Subcutaneous abdominal adipose tissue (tissue), 5 donors: ENCODE measurements at regions not wholly inside any gene's neighbourhood (a gene's known extent, or its start where the extent isn't known, plus 50 kb on each side); places are given as distances from the start of the nearest gene placed in this dataset.

Source experiments
- H3K27ac ChIP-seq: one replicate; pipeline ENCODE4 v1.7.0; 2013; ENCODE audit warnings: low read depth, mild to moderate bottlenecking, inconsistent platforms, low read length, moderate library complexity
- H3K27me3 ChIP-seq, 5 donors: one replicate each; pipeline ENCODE4 v1.7.0; 2013; ENCODE audit warnings: low read length in 5 of 5, inconsistent platforms in 1 of 5; ENCODE audit not compliant: control insufficient read depth in 5 of 5, insufficient read depth in 4 of 5
- H3K36me3 ChIP-seq, 5 donors: one replicate each; pipeline ENCODE4 v1.7.0; 2013; ENCODE audit warnings: low read length in 5 of 5; ENCODE audit not compliant: control insufficient read depth in 5 of 5, insufficient read depth in 5 of 5
- H3K4me1 ChIP-seq, 5 donors: one replicate each; pipeline ENCODE4 v1.7.0; 2013; ENCODE audit warnings: low read length in 5 of 5, mild to moderate bottlenecking in 3 of 5, moderate library complexity in 1 of 5; ENCODE audit not compliant: control insufficient read depth in 5 of 5, insufficient read depth in 5 of 5
- H3K4me3 ChIP-seq, 5 donors: one replicate each; pipeline ENCODE4 v1.7.0; 2013; ENCODE audit warnings: low read length in 5 of 5, low read depth in 1 of 5
- H3K9ac ChIP-seq, 5 donors: one replicate each; pipeline ENCODE4 v1.7.0; 2013; ENCODE audit warnings: low read length in 5 of 5, mild to moderate bottlenecking in 4 of 5, moderate library complexity in 3 of 5
- H3K9me3 ChIP-seq, 5 donors: one replicate each; pipeline ENCODE4 v1.7.0; 2013; ENCODE audit warnings: low read length in 5 of 5; ENCODE audit not compliant: control insufficient read depth in 5 of 5
- donor health status: healthy.
- donor health status: healthy.
- donor health status: healthy.
- donor health status: healthy.
- donor health status: healthy.

DNA sequence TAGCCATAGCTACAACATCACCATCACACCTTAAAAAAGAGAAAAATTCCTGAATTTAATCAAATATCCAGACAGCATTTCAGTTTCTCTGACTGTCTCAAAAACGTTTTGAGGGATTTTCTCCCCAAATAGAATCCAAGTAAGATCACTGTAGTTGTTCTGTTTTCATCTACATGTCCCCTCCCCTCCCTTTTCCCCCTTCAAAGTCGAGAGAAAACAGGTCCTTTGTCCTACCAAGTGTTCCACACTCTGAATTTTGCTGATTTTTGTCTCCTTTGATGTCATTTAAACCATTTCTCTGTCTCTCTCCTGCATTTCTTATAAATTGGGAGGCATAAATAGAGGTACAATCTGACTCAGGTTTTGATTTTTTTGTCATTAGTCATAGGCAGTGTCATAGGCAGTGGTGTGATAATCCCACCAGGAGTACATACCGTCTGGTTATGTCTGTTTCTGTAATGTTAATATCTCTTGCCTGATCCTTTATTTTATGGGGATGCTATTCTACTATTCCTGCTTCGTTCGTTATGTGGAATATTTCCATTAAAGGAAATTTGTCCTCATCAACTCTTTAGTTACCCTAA is 348.6 kb downstream of the PTTG2 start:
- H3K4me1 ChIP-seq = peaks cover 0 to 2% (median 0%) of the 10 kb centered on the region in 5 donors
- H3K27ac ChIP-seq = no peak overlapping the region
- H3K9me3 ChIP-seq = peaks cover 0 to 4% (median 0%) of the 10 kb centered on the region in 5 donors
- H3K4me3 ChIP-seq = no peak overlapping the region
- no peaks in the 10 kb centered on the region for H3K36me3 ChIP-seq
- no peaks in the 10 kb centered on the region for H3K27me3 ChIP-seq
- no peak overlapping the region for H3K9ac ChIP-seq

DNA sequence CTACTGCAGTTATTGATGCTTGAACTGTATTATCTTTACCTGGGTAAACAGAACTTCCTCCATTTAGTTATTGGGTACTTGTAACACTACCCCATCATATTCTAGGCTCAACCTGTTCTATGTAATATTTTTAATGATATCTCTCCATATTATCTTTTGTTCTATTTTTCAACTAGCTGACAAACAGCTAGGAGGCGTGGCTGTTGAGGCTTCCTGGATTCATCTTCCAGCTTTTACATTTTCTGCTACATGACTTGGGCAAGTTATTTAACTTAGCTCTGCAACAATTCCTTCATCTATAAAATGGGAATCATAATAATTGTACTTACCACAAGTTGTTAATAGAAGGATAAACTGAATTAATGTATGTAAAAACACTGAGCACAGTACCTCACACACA is 349.3 kb downstream of the PTTG2 start:
- H3K27ac ChIP-seq = no peak overlapping the region
- no peak overlapping the region for H3K9ac ChIP-seq
- H3K9me3 ChIP-seq = peaks cover 0 to 4% (median 0%) of the 10 kb centered on the region in 5 donors
- no peaks in the 10 kb centered on the region for H3K27me3 ChIP-seq
- no peak overlapping the region for H3K4me3 ChIP-seq
- no peaks in the 10 kb centered on the region for H3K36me3 ChIP-seq
- H3K4me1 ChIP-seq = peaks cover 0 to 6% (median 0%) of the 10 kb centered on the region in 5 donors

DNA sequence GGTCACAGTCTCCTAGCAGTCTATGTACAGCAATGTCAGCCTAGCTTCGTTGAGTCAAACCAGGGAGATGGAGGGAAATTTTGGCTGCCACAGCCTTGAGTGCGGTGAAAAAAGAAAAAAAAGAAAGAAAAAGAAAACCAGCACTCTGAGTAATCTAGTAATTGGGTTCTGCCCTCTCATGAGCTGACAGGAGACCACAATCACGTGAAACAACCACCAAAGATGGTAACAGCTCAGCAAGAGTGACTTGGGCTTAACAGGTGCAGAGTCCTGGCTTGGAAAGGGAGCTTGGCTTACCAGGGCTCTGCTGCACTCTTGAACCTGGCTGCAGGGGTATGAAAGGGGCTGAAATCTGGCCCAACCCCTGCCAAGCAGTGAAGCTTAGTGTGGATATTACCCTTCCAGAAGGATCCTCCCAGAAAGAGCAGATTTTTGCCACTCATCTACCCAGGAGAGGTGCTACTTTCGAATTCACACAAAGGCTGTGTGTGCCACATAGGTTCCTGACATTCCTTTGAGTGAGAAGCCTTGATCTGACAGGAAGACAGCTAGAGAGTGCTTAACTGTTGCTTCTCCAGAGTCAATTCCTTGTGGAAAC is 350.3 kb downstream of the PTTG2 start:
- Histone ChIP-seq H3K27ac (no peak overlapping the region), H3K4me3 (no peak overlapping the region), H3K9me3 (peaks cover 0 to 4% (median 0%) of the 10 kb centered on the region in 5 donors), H3K27me3 (no peaks in the 10 kb centered on the region), H3K4me1 (peaks cover 0 to 6% (median 0%) of the 10 kb centered on the region in 5 donors), H3K9ac (no peak overlapping the region), H3K36me3 (no peaks in the 10 kb centered on the region)

DNA sequence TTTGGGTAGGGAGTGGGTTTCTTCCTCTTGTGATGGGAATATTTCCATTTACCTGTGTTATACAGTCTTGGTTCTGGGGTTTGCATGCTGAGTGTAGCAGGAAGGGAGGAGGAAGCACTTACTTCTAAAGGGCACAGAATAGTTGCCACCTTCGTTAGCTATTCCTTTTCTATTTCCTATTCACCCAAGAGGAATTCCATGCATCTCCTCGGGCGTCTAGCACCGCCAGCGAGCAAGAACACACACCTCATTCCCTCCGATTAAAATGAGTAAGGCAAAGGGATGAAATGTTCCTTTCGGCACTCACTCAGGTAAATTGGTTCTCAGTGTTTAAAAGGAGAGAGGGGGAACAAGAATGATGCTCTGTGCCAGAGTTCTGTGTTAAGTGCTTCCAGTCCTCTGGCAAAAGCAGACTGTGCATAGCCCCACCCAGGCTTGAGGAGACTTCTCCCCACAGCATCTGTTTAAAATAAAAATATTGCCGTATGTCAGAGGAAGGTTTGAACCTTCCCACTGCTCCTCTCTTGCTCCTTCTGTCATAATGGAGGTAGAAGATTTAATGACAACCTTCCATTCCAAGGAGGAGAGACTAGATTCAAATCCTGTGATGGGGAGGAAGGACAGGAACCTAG is 351.4 kb downstream of the PTTG2 start:
- H3K27me3 ChIP-seq = no peaks in the 10 kb centered on the region
- no peaks in the 10 kb centered on the region for H3K36me3 ChIP-seq
- peaks cover 0 to 6% (median 0%) of the 10 kb centered on the region in 5 donors for H3K4me1 ChIP-seq
- H3K9me3 ChIP-seq = peaks cover 0 to 4% (median 0%) of the 10 kb centered on the region in 5 donors
- no peak overlapping the region for H3K4me3 ChIP-seq
- H3K27ac ChIP-seq = no peak overlapping the region
- no peak overlapping the region for H3K9ac ChIP-seq

DNA sequence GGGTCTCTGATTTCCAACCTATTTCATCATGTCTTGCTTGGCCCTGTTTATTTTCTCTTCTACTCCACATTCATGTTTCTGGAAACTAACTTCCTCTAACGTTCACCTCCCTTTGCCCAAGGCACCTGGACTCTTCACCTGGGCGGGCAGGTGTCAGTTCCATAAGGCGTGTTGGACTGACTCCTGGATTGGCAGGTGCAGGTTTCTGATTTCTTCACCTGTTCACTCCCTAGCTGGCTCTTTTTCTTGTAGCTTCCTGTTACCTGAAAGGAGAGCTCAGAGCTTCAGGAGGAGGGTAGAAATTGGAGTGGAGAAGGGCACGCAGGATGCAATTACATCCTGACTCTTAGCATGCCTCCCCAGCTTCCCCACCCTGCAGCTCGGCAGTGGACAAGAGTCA is 350.8 kb upstream of the KLF3 start:
- H3K4me1 ChIP-seq = peaks cover 0 to 7% (median 2%) of the 10 kb centered on the region in 5 donors
- H3K9me3 ChIP-seq = peaks cover 0 to 4% (median 0%) of the 10 kb centered on the region in 5 donors
- no peaks in the 10 kb centered on the region for H3K27me3 ChIP-seq
- H3K4me3 ChIP-seq = no peak overlapping the region
- no peaks in the 10 kb centered on the region for H3K36me3 ChIP-seq
- no peak overlapping the region for H3K27ac ChIP-seq
- H3K9ac ChIP-seq = no peak overlapping the region

DNA sequence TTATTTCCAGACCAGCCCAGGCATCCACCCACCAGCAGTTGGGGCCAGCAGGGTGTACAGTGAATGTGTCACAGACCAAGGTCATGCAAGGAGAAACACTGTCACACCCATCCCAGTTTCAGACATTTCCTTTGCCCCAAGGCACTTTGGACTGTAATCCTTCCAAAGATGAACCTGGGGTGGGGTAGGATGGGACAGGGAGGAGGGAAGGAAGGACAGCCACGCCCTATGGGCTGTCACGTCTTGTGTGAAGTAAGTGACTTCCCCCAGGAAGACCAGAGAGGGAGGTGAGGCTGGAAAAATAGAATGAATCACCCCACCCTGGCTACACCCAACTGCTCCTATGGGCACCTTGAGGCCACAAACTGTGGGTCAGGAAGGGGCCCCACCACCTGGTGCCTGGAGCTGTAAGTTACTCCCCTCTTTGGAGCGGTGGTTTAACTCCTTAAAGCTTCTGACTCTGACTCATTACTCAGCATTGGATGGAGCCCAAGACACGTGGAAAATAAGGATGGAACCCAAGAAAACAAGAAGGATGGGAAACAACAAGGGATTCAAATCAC is 349.9 kb upstream of the KLF3 start:
- no peak overlapping the region for H3K4me3 ChIP-seq
- no peaks in the 10 kb centered on the region for H3K27me3 ChIP-seq
- H3K9ac ChIP-seq = no peak overlapping the region
- peaks cover 0 to 4% (median 0%) of the 10 kb centered on the region in 5 donors for H3K9me3 ChIP-seq
- peaks cover 0 to 13% (median 8%) of the 10 kb centered on the region in 5 donors for H3K4me1 ChIP-seq
- no peak overlapping the region for H3K27ac ChIP-seq
- no peaks in the 10 kb centered on the region for H3K36me3 ChIP-seq

DNA sequence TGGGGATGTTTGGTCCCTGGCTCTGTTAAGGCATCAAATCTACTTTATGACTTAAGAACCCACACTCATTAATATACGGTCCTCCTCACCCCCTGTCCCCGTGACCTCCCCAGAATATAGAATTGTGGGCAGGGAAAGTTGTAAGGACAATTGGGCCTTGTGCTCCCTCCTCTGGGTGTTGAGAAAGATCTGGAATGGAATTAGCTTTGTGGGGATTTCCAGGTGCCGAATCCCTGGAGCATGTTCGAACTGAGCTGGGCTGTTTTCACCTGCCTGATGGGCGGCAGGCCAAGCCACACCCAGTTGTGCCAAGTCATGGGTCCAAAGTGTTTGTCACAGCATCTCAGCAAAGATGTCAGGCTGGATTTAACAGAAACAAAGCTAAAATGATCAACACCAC is 349.3 kb upstream of the KLF3 start:
- H3K9me3 ChIP-seq = peaks cover 0 to 4% (median 0%) of the 10 kb centered on the region in 5 donors
- H3K27me3 ChIP-seq = no peaks in the 10 kb centered on the region
- no peak overlapping the region for H3K4me3 ChIP-seq
- no peak overlapping the region for H3K9ac ChIP-seq
- no peaks in the 10 kb centered on the region for H3K36me3 ChIP-seq
- H3K27ac ChIP-seq = no peak overlapping the region
- peaks cover 0 to 18% (median 13%) of the 10 kb centered on the region in 5 donors for H3K4me1 ChIP-seq

DNA sequence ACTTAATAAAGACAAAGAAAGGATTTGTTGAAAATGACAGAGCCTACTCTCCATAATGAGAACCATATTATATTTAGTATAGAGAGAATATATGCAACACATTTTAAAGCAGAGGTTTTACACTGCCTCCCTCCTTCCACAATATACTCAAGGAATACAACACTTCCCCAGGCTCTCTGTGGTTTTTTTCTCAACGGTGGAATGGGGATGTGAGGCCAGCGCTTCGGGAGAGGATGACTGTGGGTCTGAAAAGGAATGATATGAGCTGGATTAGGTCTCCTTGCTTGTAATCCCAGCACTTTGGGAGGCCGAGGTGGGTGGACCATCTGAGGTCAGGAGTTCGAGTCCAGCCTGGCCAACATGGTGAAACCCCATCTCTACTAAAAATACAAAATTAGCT is 348.7 kb upstream of the KLF3 start:
- H3K9ac ChIP-seq = no peak overlapping the region
- no peaks in the 10 kb centered on the region for H3K27me3 ChIP-seq
- H3K4me1 ChIP-seq = peaks cover 0 to 24% (median 19%) of the 10 kb centered on the region in 5 donors
- no peaks in the 10 kb centered on the region for H3K36me3 ChIP-seq
- no peak overlapping the region for H3K27ac ChIP-seq
- peaks cover 0 to 4% (median 0%) of the 10 kb centered on the region in 5 donors for H3K9me3 ChIP-seq
- no peak overlapping the region for H3K4me3 ChIP-seq

DNA sequence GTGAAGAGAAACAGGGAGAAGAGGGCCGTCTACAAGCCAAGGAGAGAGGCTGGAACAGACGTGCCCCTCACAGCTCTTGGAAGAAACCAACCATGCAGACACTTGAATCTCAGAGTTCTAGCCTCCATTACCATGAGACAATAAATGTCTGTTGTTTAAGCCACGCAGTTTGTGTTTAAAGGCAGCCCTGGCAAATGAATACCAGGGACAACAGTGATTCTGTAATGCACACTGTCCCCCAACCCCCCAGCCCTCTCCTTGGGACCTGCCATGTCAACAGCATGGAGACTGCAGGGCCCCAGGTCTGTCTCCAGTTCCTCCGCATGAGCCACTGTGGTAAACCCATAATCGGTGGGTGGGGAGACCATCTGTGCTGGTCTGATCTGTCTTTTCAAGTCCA is 348.0 kb upstream of the KLF3 start:
- Histone ChIP-seq H3K4me1 (peaks cover 0 to 26% (median 20%) of the 10 kb centered on the region in 5 donors), H3K4me3 (no peak overlapping the region), H3K36me3 (no peaks in the 10 kb centered on the region), H3K9ac (no peak overlapping the region), H3K9me3 (peaks cover 0 to 4% (median 0%) of the 10 kb centered on the region in 5 donors), H3K27me3 (no peaks in the 10 kb centered on the region), H3K27ac (no peak overlapping the region)
